Fibroblast of lung (primary cell): ENCODE measurements at regions not wholly inside any gene's neighbourhood (a gene's known extent, or its start where the extent isn't known, plus 50 kb on each side); places are given as distances from the start of the nearest gene placed in this dataset.

ENCODE experiments used
- DNase-seq, 2 donors: peaks; one replicate each; pipeline versions ENCODE4 v3.0.0 to v3.0.0-alpha.2; 2010; ENCODE audit warnings: low read depth in 2 of 2
- H2AFZ ChIP-seq: 2 replicates; pipeline ENCODE4 v1.5.1; 2012; ENCODE audit warnings: low read length, control low read depth, inconsistent platforms
- H3K27ac ChIP-seq: 2 replicates; pipeline ENCODE4 v1.5.1; 2011; ENCODE audit warnings: low read length, control low read depth; ENCODE audit not compliant: insufficient read depth
- H3K27me3 ChIP-seq: 2 replicates; pipeline ENCODE4 v1.5.1; 2011; ENCODE audit warnings: mild to moderate bottlenecking, low read length; ENCODE audit not compliant: control insufficient read depth, insufficient read depth
- H3K36me3 ChIP-seq: 2 replicates; pipeline ENCODE4 v1.5.1; 2011; ENCODE audit warnings: low read length; ENCODE audit not compliant: control insufficient read depth, insufficient read depth
- H3K4me1 ChIP-seq: 2 replicates; pipeline ENCODE4 v1.5.1; 2011; ENCODE audit warnings: low read length; ENCODE audit not compliant: control insufficient read depth, insufficient read depth; ENCODE audit errors: extremely low read depth
- H3K4me2 ChIP-seq: 2 replicates; pipeline ENCODE4 v1.5.1; 2011; ENCODE audit warnings: low read length, control low read depth; ENCODE audit not compliant: insufficient read depth; ENCODE audit errors: extremely low read depth
- H3K4me3 ChIP-seq, 4 experiments: fragments of 200-600 bp in 1 of 4; sonication (generic) in 1 of 4; replicated peaks in 1 of 4; 2 replicates each; pipeline ENCODE4 v1.5.1; 2011 to 2016; ENCODE audit warnings: low read length in 4 of 4, low read depth in 3 of 4, mild to moderate bottlenecking in 3 of 4, control low read depth in 2 of 4, inconsistent platforms in 1 of 4, mixed read lengths in 1 of 4; ENCODE audit not compliant: insufficient read depth in 1 of 4; ENCODE audit errors: control extremely low read depth in 1 of 4
- H3K79me2 ChIP-seq: 2 replicates; pipeline ENCODE4 v1.5.1; 2012; ENCODE audit warnings: mild to moderate bottlenecking, low read length, inconsistent platforms; ENCODE audit not compliant: control insufficient read depth, insufficient read depth
- H3K9ac ChIP-seq: 2 replicates; pipeline ENCODE4 v1.5.1; 2011; ENCODE audit warnings: mild to moderate bottlenecking, low read length, control low read depth; ENCODE audit not compliant: insufficient read depth
- H3K9me3 ChIP-seq: 2 replicates; pipeline ENCODE4 v1.5.1; 2012; ENCODE audit warnings: low read depth, low read length; ENCODE audit not compliant: control insufficient read depth, insufficient read depth
- H4K20me1 ChIP-seq: 2 replicates; pipeline ENCODE4 v1.5.1; 2011; ENCODE audit warnings: low read length; ENCODE audit not compliant: control insufficient read depth, insufficient read depth; ENCODE audit errors: extremely low read depth
- CTCF ChIP-seq, 2 donors: IDR thresholded peaks in 1 of 2; conservative IDR thresholded peaks in 1 of 2; 1 replicate in 1 of 2; 2 replicates in 1 of 2; pipeline ENCODE4 v1.5.1; 2011 to 2012; ENCODE audit warnings: low read length in 2 of 2, control low read depth in 1 of 2, inconsistent platforms in 1 of 2, low read depth in 1 of 2, mild to moderate bottlenecking in 1 of 2
- EZH2 ChIP-seq: IDR thresholded peaks from 2 replicates; pipeline ENCODE4 v1.5.1; 2012; ENCODE audit warnings: low read length, control low read depth, mild to moderate bottlenecking; ENCODE audit errors: missing control alignments

- Histone ChIP-seq H3K4me2 (no peak overlapping the region), H3K4me3 (no peak overlapping the region), H3K36me3 (no peaks in the 10 kb centered on the region), H2AFZ (no peak overlapping the region), H3K27me3 (no peaks in the 10 kb centered on the region), H3K9ac (no peak overlapping the region), H3K27ac (no peak overlapping the region), H3K9me3 (no peaks in the 10 kb centered on the region), H3K4me1 (no peaks in the 10 kb centered on the region), H3K79me2 (no peaks in the 10 kb centered on the region), H4K20me1 (no peaks in the 10 kb centered on the region)
- DNase-seq: no peak
- TF ChIP-seq EZH2: no peak
- TF ChIP-seq CTCF (conservative IDR thresholded peaks at IDR 0.05 in 1 of 2, IDR thresholded peaks at IDR 0.05 in 1 of 2; ENCODE audit: low read depth in 1 of 2, low read length in 2 of 2): no peak
Measured at GRCh38 chr9:99305124-99305523, 83.0 kb downstream of the SEC61B start.

GRCh38 chr9:99305820-99306811 lies 84.0 kb downstream of the SEC61B start:
- no peak for DNase-seq
- Histone ChIP-seq H3K27me3 (no peaks in the 10 kb centered on the region), H3K4me3 (no peak overlapping the region), H3K36me3 (no peaks in the 10 kb centered on the region), H3K4me1 (no peaks in the 10 kb centered on the region), H3K4me2 (no peak overlapping the region), H3K79me2 (no peaks in the 10 kb centered on the region), H2AFZ (no peak overlapping the region), H3K27ac (no peak overlapping the region), H3K9ac (no peak overlapping the region), H3K9me3 (no peaks in the 10 kb centered on the region), H4K20me1 (no peaks in the 10 kb centered on the region)
- TF ChIP-seq CTCF (conservative IDR thresholded peaks at IDR 0.05 in 1 of 2, IDR thresholded peaks at IDR 0.05 in 1 of 2; ENCODE audit: low read depth in 1 of 2, low read length in 2 of 2) (no peak), EZH2 (no peak)

DNA sequence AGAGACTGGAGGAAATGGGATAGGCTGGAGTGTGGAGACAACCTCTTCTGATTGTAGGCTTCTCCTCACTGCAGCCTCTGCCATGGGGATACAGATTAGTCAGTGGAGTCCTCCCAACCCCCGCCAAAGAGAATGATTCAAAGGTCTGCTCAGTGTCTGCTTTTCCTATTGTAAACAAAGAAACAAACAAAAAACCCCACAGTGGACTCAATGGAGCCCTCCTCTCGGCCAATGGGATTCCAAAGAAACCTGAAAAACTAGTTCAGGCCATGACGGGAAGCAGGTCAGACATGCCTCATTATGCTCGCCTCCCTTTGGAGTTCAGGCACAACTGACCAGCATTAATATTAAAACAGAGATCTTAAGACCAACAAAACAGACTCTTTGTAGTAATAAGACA lies 85.8 kb downstream of the SEC61B start:
- H3K4me1 ChIP-seq: no peaks in the 10 kb centered on the region
- H2AFZ ChIP-seq: no peak overlapping the region
- no peak for DNase-seq
- no peak overlapping the region for H3K9ac ChIP-seq
- TF ChIP-seq CTCF (conservative IDR thresholded peaks at IDR 0.05 in 1 of 2, IDR thresholded peaks at IDR 0.05 in 1 of 2; ENCODE audit: low read depth in 1 of 2, low read length in 2 of 2) (no peak), EZH2 (no peak)
- H3K4me2 ChIP-seq: no peak overlapping the region
- no peaks in the 10 kb centered on the region for H3K9me3 ChIP-seq
- no peaks in the 10 kb centered on the region for H3K36me3 ChIP-seq
- H3K27ac ChIP-seq: no peak overlapping the region
- H4K20me1 ChIP-seq: no peaks in the 10 kb centered on the region
- H3K27me3 ChIP-seq: no peaks in the 10 kb centered on the region
- no peak overlapping the region for H3K4me3 ChIP-seq
- H3K79me2 ChIP-seq: no peaks in the 10 kb centered on the region
